Activated T-cell treated with anti-CD3 and anti-CD28 coated beads, Interleukin-2, amount 50 U/mL, for 24 hours (primary cell): ENCODE measurements at regions not wholly inside any gene's neighbourhood (a gene's known extent, or its start where the extent isn't known, plus 50 kb on each side); places are given as distances from the start of the nearest gene placed in this dataset.

Experiments used
- DNase-seq: peaks from one replicate; pipeline ENCODE4 v3.0.0-alpha.2; 2020
- H3K27ac Mint-ChIP-seq: 2 replicates; pipeline ENCODE4 v1.8.0; 2020; ENCODE audit warnings: mild to moderate bottlenecking, mixed read lengths
- H3K27me3 Mint-ChIP-seq: 2 replicates; pipeline ENCODE4 v1.8.0; 2020; ENCODE audit warnings: mixed read lengths
- H3K36me3 Mint-ChIP-seq: 2 replicates; pipeline ENCODE4 v1.8.0; 2020; ENCODE audit warnings: low read depth, mixed read lengths
- H3K4me1 Mint-ChIP-seq: 2 replicates; pipeline ENCODE4 v1.8.0; 2020; ENCODE audit warnings: low read depth, mixed read lengths
- H3K4me3 Mint-ChIP-seq: 2 replicates; pipeline ENCODE4 v1.8.0; 2020; ENCODE audit warnings: mild to moderate bottlenecking, moderate library complexity, mixed read lengths
- H3K9me3 Mint-ChIP-seq: 2 replicates; pipeline ENCODE4 v1.8.0; 2020; ENCODE audit warnings: mixed read lengths

DNA sequence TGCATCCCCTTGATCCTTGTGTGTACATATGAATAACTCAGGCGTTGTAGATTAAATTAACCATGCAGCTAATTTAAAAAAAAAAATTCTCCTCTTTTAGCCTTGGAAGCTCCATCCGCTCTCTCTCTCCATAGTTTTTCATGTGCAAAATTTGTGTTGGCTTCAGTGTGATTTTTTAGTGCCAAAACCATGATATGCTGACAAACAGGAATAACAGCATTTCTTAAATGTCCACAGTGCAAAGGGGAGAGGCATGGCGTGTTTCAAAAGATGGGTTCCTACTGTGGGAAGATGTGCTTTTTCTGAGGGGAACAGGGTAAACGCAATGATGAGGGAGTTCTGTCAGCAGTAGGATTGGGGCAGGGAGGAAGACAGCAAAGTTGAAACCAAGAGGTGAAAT is 247.0 kb downstream of the ICOS start:
- H3K36me3 Mint-ChIP-seq: no peaks in the 10 kb centered on the region
- DNase-seq: no peak
- peaks cover 15% of the 10 kb centered on the region for H3K4me1 Mint-ChIP-seq
- no peaks in the 10 kb centered on the region for H3K9me3 Mint-ChIP-seq
- no peak overlapping the region for H3K27ac Mint-ChIP-seq
- H3K4me3 Mint-ChIP-seq: no peak overlapping the region
- peaks cover 3% of the 10 kb centered on the region for H3K27me3 Mint-ChIP-seq

DNA sequence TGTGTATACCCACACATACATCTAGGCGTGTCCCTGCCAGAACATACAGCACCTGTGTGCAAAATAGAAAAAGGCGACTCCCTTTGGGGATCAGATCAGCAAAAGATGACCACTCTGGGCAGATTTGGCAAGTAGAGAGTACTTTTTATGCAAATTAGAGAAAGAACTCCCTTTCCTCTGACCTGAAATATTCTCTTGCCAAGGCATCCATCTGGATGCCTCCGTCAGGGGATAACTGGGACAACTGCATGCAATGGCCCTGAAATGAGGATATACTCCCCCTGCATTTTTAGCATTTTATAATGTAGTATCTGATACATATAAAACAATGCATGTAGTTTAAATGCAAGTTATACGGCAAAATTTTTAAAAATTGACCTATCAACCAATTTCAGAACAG is 247.7 kb downstream of the ICOS start:
- no peak for DNase-seq
- no peak overlapping the region for H3K4me3 Mint-ChIP-seq
- H3K4me1 Mint-ChIP-seq: peaks cover 15% of the 10 kb centered on the region
- no peak overlapping the region for H3K27ac Mint-ChIP-seq
- no peaks in the 10 kb centered on the region for H3K36me3 Mint-ChIP-seq
- no peaks in the 10 kb centered on the region for H3K9me3 Mint-ChIP-seq
- H3K27me3 Mint-ChIP-seq: no peaks in the 10 kb centered on the region

GRCh38 chr2:204187229-204188083 is 250.9 kb downstream of the ICOS start:
- Mint-ChIP-seq H3K36me3 (no peaks in the 10 kb centered on the region), H3K27ac (no peak overlapping the region), H3K4me3 (no peak overlapping the region), H3K9me3 (no peaks in the 10 kb centered on the region), H3K4me1 (peaks cover 15% of the 10 kb centered on the region), H3K27me3 (peaks cover 2% of the 10 kb centered on the region)
- no peak for DNase-seq

GRCh38 chr2:204191574-204191973 is 255.0 kb downstream of the ICOS start:
- no peak overlapping the region for H3K27ac Mint-ChIP-seq
- H3K4me3 Mint-ChIP-seq: no peak overlapping the region
- no peaks in the 10 kb centered on the region for H3K9me3 Mint-ChIP-seq
- no peak for DNase-seq
- peaks cover 15% of the 10 kb centered on the region for H3K4me1 Mint-ChIP-seq
- H3K27me3 Mint-ChIP-seq: peaks cover 5% of the 10 kb centered on the region
- H3K36me3 Mint-ChIP-seq: no peaks in the 10 kb centered on the region

DNA sequence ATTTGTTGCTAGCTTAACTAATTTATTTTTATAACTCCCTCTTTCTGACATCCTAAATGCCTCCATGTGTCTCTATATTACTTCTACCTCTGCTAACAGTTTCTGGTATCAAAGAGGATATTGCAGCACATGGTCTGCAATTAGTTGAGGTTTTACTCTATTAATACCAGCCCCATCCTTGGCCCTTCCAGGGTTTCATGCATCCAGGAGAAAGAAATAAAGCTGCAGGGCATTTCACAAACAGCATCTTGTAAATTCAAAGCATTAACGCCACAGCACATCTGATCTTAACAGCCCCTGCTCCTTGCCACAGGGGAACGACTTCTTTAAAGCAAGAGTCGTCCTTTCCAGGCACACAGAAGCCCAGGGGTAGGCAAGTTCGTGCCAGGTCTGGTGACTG is 258.9 kb downstream of the ICOS start:
- no peak overlapping the region for H3K4me3 Mint-ChIP-seq
- H3K4me1 Mint-ChIP-seq: no peaks in the 10 kb centered on the region

DNA sequence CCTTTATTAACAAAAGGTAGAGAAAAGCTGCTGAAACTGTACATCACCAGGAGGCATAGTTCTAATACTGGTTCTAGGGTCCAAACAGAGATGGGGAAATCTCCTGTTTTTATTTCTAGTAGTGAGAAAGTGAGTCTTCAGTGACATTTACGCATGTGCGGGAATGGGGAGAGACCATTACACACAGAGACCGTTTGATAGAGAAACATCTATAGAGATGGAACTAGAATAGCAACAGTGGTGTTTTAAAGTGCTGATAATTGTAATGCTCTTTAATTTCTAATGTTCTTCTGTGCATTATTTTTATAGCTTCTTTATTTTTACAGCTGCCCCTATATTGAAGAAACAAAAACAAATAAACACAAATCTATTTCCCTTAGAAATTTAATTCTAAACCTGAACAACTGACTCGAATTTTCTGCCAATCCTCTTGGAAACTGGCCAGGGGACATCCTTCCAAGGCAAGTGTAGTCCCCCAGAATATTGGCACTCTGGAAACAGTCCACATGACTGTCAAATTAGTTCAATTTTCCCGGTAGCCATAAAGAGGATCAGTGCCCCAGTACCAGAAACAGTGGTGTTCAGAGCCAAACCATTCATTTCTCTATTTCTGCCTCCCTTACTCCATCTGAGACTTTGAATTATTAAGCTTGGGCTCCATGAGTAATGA is 260.9 kb downstream of the ICOS start:
- H3K4me1 Mint-ChIP-seq: no peaks in the 10 kb centered on the region
- no peak overlapping the region for H3K4me3 Mint-ChIP-seq
- peaks cover 7% of the 10 kb centered on the region for H3K27me3 Mint-ChIP-seq
- no peaks in the 10 kb centered on the region for H3K9me3 Mint-ChIP-seq
- no peak for DNase-seq
- no peak overlapping the region for H3K27ac Mint-ChIP-seq
- no peaks in the 10 kb centered on the region for H3K36me3 Mint-ChIP-seq

More for the DNA sequence above, 258.9 kb downstream of the ICOS start:
- H3K36me3 Mint-ChIP-seq: no peaks in the 10 kb centered on the region
- H3K27me3 Mint-ChIP-seq: peaks cover 8% of the 10 kb centered on the region
- DNase-seq: no peak
- H3K27ac Mint-ChIP-seq: no peak overlapping the region
- no peaks in the 10 kb centered on the region for H3K9me3 Mint-ChIP-seq

DNA sequence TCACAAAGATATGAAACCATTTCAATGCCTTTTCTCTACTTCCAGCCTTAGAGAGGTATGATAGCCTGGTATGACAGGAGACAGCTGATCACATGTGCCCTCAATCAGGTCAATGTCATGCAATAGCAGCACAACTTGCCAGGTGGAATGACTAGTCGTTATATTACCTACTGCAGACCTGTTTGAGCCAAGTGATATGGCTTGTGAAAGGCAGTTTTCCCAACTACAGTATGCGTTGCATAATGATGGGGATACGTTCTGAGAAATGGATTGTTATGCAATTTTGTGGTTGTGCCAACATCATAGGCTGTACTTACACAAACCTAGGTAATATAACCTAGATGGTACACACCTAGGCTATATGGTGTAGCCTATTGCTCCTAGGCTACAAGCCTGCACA is 262.8 kb downstream of the ICOS start:
- no peaks in the 10 kb centered on the region for H3K9me3 Mint-ChIP-seq
- no peaks in the 10 kb centered on the region for H3K4me1 Mint-ChIP-seq
- no peak overlapping the region for H3K27ac Mint-ChIP-seq
- no peak overlapping the region for H3K4me3 Mint-ChIP-seq
- H3K36me3 Mint-ChIP-seq: no peaks in the 10 kb centered on the region
- DNase-seq: no peak
- H3K27me3 Mint-ChIP-seq: peaks cover 6% of the 10 kb centered on the region

DNA sequence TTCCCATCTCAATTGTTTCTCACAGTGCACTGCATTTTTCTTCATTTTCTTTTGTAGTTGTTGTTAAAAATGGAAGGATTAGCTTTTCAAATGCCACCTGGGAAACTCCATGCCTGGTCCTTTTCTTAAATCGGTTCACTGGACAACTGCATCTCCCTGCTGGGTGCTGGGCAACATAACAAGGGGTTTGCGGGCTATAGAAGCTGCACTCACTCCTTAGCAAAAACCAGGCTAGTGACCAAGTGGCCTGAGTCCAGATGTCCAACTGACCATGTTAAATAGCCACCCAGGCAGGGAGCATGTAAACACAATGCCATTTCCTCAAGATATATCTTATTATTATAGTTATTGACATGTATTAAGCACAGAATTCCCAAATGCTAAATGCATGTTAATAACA is 264.9 kb downstream of the ICOS start:
- H3K27ac Mint-ChIP-seq: no peak overlapping the region
- no peak for DNase-seq
- H3K36me3 Mint-ChIP-seq: no peaks in the 10 kb centered on the region
- peaks cover 11% of the 10 kb centered on the region for H3K27me3 Mint-ChIP-seq
- no peaks in the 10 kb centered on the region for H3K9me3 Mint-ChIP-seq
- peaks cover 2% of the 10 kb centered on the region for H3K4me1 Mint-ChIP-seq
- H3K4me3 Mint-ChIP-seq: no peak overlapping the region

DNA sequence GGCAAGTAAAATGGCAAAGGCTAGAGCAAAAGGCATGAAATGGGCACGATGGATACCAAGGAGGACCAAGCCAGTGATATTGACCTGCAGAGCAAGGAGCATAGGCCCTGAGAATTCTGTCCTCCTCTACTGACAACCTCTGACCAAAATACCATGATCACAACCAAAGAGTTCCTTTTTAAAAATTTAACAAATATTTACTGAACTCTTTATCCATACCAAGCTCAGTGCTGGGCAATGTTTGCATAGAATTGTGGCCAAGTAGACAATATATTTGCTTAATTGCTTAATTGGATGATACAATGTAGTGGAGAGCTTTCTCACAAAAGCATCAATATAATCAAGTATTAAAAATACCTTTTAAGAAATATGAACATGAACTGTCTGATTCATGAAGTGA is 265.7 kb downstream of the ICOS start:
- H3K27ac Mint-ChIP-seq: no peak overlapping the region
- peaks cover 2% of the 10 kb centered on the region for H3K4me1 Mint-ChIP-seq
- no peaks in the 10 kb centered on the region for H3K9me3 Mint-ChIP-seq
- H3K36me3 Mint-ChIP-seq: no peaks in the 10 kb centered on the region
- no peak overlapping the region for H3K4me3 Mint-ChIP-seq
- H3K27me3 Mint-ChIP-seq: peaks cover 12% of the 10 kb centered on the region
- DNase-seq: no peak

- DNase-seq: no peak
- Mint-ChIP-seq H3K36me3 (no peaks in the 10 kb centered on the region), H3K27ac (no peak overlapping the region), H3K27me3 (peaks cover 11% of the 10 kb centered on the region), H3K4me3 (no peak overlapping the region), H3K9me3 (no peaks in the 10 kb centered on the region), H3K4me1 (peaks cover 2% of the 10 kb centered on the region)
Observed at GRCh38 chr2:204203704-204204103, 267.1 kb downstream of the ICOS start.

DNA sequence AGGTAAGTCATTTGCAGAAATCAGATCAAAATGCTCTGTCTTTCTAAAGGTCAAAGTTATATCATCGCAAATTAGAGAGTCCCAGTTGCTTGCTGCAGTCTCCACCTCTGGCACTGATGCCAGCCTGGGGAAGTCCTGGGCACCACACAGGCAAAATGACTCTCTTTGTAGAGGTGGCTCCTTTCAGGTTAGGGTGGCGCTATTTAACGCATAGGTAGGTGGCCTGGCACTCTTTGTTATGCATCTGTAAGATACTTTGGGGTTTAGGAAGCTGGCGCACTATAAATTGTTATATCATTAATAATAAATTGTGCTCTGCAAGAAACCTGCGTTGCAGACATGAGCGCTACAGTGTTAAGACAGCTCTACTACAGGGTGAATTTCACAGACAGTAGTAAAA is 268.5 kb downstream of the ICOS start:
- no peak for DNase-seq
- H3K36me3 Mint-ChIP-seq: no peaks in the 10 kb centered on the region
- no peaks in the 10 kb centered on the region for H3K9me3 Mint-ChIP-seq
- no peak overlapping the region for H3K4me3 Mint-ChIP-seq
- H3K27ac Mint-ChIP-seq: no peak overlapping the region
- peaks cover 11% of the 10 kb centered on the region for H3K27me3 Mint-ChIP-seq
- peaks cover 2% of the 10 kb centered on the region for H3K4me1 Mint-ChIP-seq

DNA sequence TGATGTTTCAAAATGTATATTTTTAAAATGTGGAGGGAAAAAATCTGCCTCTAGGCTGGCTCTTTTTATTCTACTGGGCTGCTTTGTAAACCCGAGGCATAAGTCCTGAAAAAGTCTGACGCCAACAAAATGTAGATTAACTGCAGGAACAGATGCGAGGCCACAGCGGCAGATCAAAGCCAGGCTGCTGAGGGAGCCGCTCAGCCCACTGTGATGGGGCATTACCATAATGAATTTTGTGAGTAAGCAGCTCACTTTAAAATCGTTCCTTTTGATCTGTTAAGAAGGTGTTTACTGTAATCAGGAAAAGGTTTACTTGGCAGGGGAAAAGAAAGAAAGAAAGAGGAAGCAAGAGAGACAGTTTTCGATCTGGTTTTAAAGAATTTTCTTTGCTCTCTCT is 269.0 kb downstream of the ICOS start:
- Mint-ChIP-seq H3K4me3 (no peak overlapping the region), H3K9me3 (no peaks in the 10 kb centered on the region), H3K4me1 (peaks cover 2% of the 10 kb centered on the region), H3K27me3 (peaks cover 11% of the 10 kb centered on the region), H3K27ac (no peak overlapping the region), H3K36me3 (no peaks in the 10 kb centered on the region)
- no peak for DNase-seq

GRCh38 chr2:204207866-204208265 is 271.3 kb downstream of the ICOS start:
- no peaks in the 10 kb centered on the region for H3K36me3 Mint-ChIP-seq
- H3K27ac Mint-ChIP-seq: no peak overlapping the region
- no peaks in the 10 kb centered on the region for H3K9me3 Mint-ChIP-seq
- peaks cover 9% of the 10 kb centered on the region for H3K27me3 Mint-ChIP-seq
- DNase-seq: no peak
- peaks cover 2% of the 10 kb centered on the region for H3K4me1 Mint-ChIP-seq
- H3K4me3 Mint-ChIP-seq: no peak overlapping the region

- Mint-ChIP-seq H3K4me3 (no peak overlapping the region), H3K27ac (no peak overlapping the region), H3K9me3 (peaks cover 8% of the 10 kb centered on the region), H3K4me1 (no peaks in the 10 kb centered on the region), H3K27me3 (peaks cover 4% of the 10 kb centered on the region), H3K36me3 (no peaks in the 10 kb centered on the region)
- no peak for DNase-seq
Observed at GRCh38 chr2:204213588-204213987, 277.0 kb downstream of the ICOS start.

DNA sequence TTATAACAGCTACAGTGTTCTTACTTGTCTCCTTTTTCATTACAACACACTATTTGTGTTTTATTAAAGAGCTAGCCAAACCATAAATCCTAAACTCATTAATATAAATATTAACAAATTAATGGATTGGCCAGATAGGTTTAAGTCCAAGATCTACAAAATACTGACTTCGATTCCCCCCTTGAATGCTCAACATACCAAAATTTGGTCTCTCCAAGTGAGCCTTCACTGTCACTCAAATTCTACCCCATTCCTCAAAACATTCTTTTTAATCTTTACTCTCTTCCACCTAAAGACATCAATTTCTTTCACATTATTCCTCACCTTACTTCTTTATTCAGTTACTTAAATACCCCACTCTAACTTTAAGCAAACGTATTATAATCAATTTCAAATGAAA is 281.5 kb downstream of the ICOS start:
- Mint-ChIP-seq H3K9me3 (peaks cover 8% of the 10 kb centered on the region), H3K27ac (no peak overlapping the region)

More for the DNA sequence above, 281.5 kb downstream of the ICOS start:
- no peak for DNase-seq
- Mint-ChIP-seq H3K27me3 (peaks cover 4% of the 10 kb centered on the region), H3K4me1 (no peaks in the 10 kb centered on the region), H3K4me3 (no peak overlapping the region), H3K36me3 (no peaks in the 10 kb centered on the region)
